ENCODE measurements at regions not wholly inside any gene's neighbourhood (a gene's known extent, or its start where the extent isn't known, plus 50 kb on each side); places are given as distances from the start of the nearest gene placed in this dataset.

DNA sequence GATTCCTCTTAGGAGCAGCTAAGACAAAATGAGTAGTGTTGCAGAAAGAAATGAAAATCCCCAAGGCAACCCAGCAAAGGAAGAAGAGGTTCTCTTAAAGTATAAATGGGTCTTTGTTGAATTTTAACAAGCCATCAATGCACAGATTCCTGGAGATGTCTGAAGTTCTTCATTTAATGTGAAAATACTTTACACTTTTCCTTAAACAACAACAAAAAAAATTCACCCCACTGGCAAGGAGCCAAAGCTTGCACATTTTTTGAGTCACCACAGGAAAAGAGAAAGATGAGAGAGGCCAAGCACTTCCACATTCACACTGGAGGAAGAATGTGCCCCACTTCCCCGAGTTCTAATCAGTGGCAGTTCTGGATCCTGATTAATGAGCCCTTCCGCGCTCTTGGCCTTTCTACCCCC is 286.4 kb upstream of the MEOX2 start:
- Histone ChIP-seq H3K27ac (ENCODE audit: low read depth in 2 of 2, low read length in 2 of 2) (no peak overlapping the region), H3K4me3 (ENCODE audit: low read length in 2 of 2) (no peak overlapping the region), H3K9ac (ENCODE audit: low read depth in 1 of 2, low read length in 2 of 2) (no peak overlapping the region), H3K4me1 (ENCODE audit: control insufficient read depth in 2 of 2, insufficient read depth in 2 of 2, low read length in 2 of 2) (no peaks in the 10 kb centered on the region), H3K9me3 (ENCODE audit: control insufficient read depth in 2 of 2, low read length in 2 of 2) (no peaks in the 10 kb centered on the region), H3K36me3 (ENCODE audit: control insufficient read depth in 2 of 2, insufficient read depth in 2 of 2, low read length in 2 of 2) (no peaks in the 10 kb centered on the region), H3K27me3 (ENCODE audit: control insufficient read depth in 2 of 2, insufficient read depth in 2 of 2, low read length in 2 of 2) (no peaks in the 10 kb centered on the region)

DNA sequence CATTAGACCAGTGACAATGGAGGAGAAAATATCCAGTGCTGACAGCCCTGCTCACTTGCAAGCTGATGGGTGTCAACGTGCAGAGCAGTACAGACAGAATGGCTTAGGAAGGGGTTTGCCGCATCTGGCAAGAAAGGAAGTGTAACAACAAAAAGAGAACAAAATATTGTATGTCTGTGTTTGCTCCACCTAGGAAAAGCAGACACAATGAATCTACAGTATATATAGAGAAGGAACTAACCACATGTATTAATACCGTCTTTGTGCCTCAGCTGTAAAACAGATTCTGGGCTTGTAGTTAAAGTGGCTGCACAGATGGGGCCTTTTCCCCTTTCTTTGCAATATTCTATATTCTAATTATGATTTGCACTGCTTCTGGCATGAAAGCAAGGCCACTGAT is 281.1 kb upstream of the MEOX2 start:
- Histone ChIP-seq H3K4me3 (ENCODE audit: low read length in 2 of 2) (no peak overlapping the region), H3K27ac (ENCODE audit: low read depth in 2 of 2, low read length in 2 of 2) (no peak overlapping the region), H3K4me1 (ENCODE audit: control insufficient read depth in 2 of 2, insufficient read depth in 2 of 2, low read length in 2 of 2) (no peaks in the 10 kb centered on the region), H3K27me3 (ENCODE audit: control insufficient read depth in 2 of 2, insufficient read depth in 2 of 2, low read length in 2 of 2) (no peaks in the 10 kb centered on the region), H3K9ac (ENCODE audit: low read depth in 1 of 2, low read length in 2 of 2) (no peak overlapping the region), H3K36me3 (ENCODE audit: control insufficient read depth in 2 of 2, insufficient read depth in 2 of 2, low read length in 2 of 2) (no peaks in the 10 kb centered on the region), H3K9me3 (ENCODE audit: control insufficient read depth in 2 of 2, low read length in 2 of 2) (no peaks in the 10 kb centered on the region)

DNA sequence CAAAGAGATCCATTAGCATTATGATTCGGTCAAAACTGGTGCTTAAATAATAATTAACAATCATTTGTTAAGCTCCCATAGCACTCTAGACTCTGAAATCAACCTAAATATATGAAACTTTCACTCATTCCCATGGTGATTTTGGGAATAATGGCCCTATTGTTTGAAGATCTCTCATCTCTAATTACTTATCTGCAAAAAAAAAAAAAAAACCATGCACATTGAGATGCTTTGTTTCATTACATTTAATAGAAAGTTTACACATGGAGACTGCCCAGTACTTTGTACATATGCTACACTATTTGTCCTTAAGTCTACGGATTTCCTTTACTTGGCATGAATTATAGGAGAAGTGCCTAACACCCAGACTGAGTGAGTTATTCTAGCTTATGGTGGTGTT is 280.6 kb upstream of the MEOX2 start:
- Histone ChIP-seq H3K27ac (ENCODE audit: low read depth in 2 of 2, low read length in 2 of 2) (no peak overlapping the region), H3K9ac (ENCODE audit: low read depth in 1 of 2, low read length in 2 of 2) (no peak overlapping the region), H3K4me1 (ENCODE audit: control insufficient read depth in 2 of 2, insufficient read depth in 2 of 2, low read length in 2 of 2) (no peaks in the 10 kb centered on the region), H3K4me3 (ENCODE audit: low read length in 2 of 2) (no peak overlapping the region), H3K36me3 (ENCODE audit: control insufficient read depth in 2 of 2, insufficient read depth in 2 of 2, low read length in 2 of 2) (no peaks in the 10 kb centered on the region), H3K9me3 (ENCODE audit: control insufficient read depth in 2 of 2, low read length in 2 of 2) (no peaks in the 10 kb centered on the region), H3K27me3 (ENCODE audit: control insufficient read depth in 2 of 2, insufficient read depth in 2 of 2, low read length in 2 of 2) (no peaks in the 10 kb centered on the region)

GRCh38 chr7:15963206-15963605 is 276.7 kb upstream of the MEOX2 start:
- no peaks in the 10 kb centered on the region for H3K27me3 ChIP-seq (ENCODE audit: control insufficient read depth in 2 of 2, insufficient read depth in 2 of 2, low read length in 2 of 2)
- H3K9ac ChIP-seq (ENCODE audit: low read depth in 1 of 2, low read length in 2 of 2): no peak overlapping the region
- H3K4me3 ChIP-seq (ENCODE audit: low read length in 2 of 2): no peak overlapping the region
- no peaks in the 10 kb centered on the region for H3K36me3 ChIP-seq (ENCODE audit: control insufficient read depth in 2 of 2, insufficient read depth in 2 of 2, low read length in 2 of 2)
- no peak overlapping the region for H3K27ac ChIP-seq (ENCODE audit: low read depth in 2 of 2, low read length in 2 of 2)
- H3K9me3 ChIP-seq (ENCODE audit: control insufficient read depth in 2 of 2, low read length in 2 of 2): no peaks in the 10 kb centered on the region
- no peaks in the 10 kb centered on the region for H3K4me1 ChIP-seq (ENCODE audit: control insufficient read depth in 2 of 2, insufficient read depth in 2 of 2, low read length in 2 of 2)

GRCh38 chr7:15954671-15955354 is 268.3 kb upstream of the MEOX2 start:
- H3K9me3 ChIP-seq (ENCODE audit: control insufficient read depth in 2 of 2, low read length in 2 of 2): no peaks in the 10 kb centered on the region
- no peak overlapping the region for H3K4me3 ChIP-seq (ENCODE audit: low read length in 2 of 2)
- no peaks in the 10 kb centered on the region for H3K4me1 ChIP-seq (ENCODE audit: control insufficient read depth in 2 of 2, insufficient read depth in 2 of 2, low read length in 2 of 2)
- H3K9ac ChIP-seq (ENCODE audit: low read depth in 1 of 2, low read length in 2 of 2): no peak overlapping the region
- no peak overlapping the region for H3K27ac ChIP-seq (ENCODE audit: low read depth in 2 of 2, low read length in 2 of 2)
- no peaks in the 10 kb centered on the region for H3K27me3 ChIP-seq (ENCODE audit: control insufficient read depth in 2 of 2, insufficient read depth in 2 of 2, low read length in 2 of 2)
- H3K36me3 ChIP-seq (ENCODE audit: control insufficient read depth in 2 of 2, insufficient read depth in 2 of 2, low read length in 2 of 2): no peaks in the 10 kb centered on the region

- H3K27me3 ChIP-seq (ENCODE audit: control insufficient read depth in 2 of 2, insufficient read depth in 2 of 2, low read length in 2 of 2): no peaks in the 10 kb centered on the region
- H3K36me3 ChIP-seq (ENCODE audit: control insufficient read depth in 2 of 2, insufficient read depth in 2 of 2, low read length in 2 of 2): no peaks in the 10 kb centered on the region
- no peak overlapping the region for H3K9ac ChIP-seq (ENCODE audit: low read depth in 1 of 2, low read length in 2 of 2)
- H3K27ac ChIP-seq (ENCODE audit: low read depth in 2 of 2, low read length in 2 of 2): no peak overlapping the region
- H3K4me3 ChIP-seq (ENCODE audit: low read length in 2 of 2): no peak overlapping the region
- no peaks in the 10 kb centered on the region for H3K4me1 ChIP-seq (ENCODE audit: control insufficient read depth in 2 of 2, insufficient read depth in 2 of 2, low read length in 2 of 2)
- H3K9me3 ChIP-seq (ENCODE audit: control insufficient read depth in 2 of 2, low read length in 2 of 2): no peaks in the 10 kb centered on the region
Observed at GRCh38 chr7:15950299-15950698, 263.8 kb upstream of the MEOX2 start.

- Histone ChIP-seq H3K4me3 (ENCODE audit: low read length in 2 of 2) (no peak overlapping the region), H3K4me1 (ENCODE audit: control insufficient read depth in 2 of 2, insufficient read depth in 2 of 2, low read length in 2 of 2) (no peaks in the 10 kb centered on the region), H3K9me3 (ENCODE audit: control insufficient read depth in 2 of 2, low read length in 2 of 2) (no peaks in the 10 kb centered on the region), H3K27me3 (ENCODE audit: control insufficient read depth in 2 of 2, insufficient read depth in 2 of 2, low read length in 2 of 2) (no peaks in the 10 kb centered on the region), H3K27ac (ENCODE audit: low read depth in 2 of 2, low read length in 2 of 2) (no peak overlapping the region), H3K36me3 (ENCODE audit: control insufficient read depth in 2 of 2, insufficient read depth in 2 of 2, low read length in 2 of 2) (no peaks in the 10 kb centered on the region), H3K9ac (ENCODE audit: low read depth in 1 of 2, low read length in 2 of 2) (no peak overlapping the region)
Observed at GRCh38 chr7:15947754-15948153, 261.3 kb upstream of the MEOX2 start.

DNA sequence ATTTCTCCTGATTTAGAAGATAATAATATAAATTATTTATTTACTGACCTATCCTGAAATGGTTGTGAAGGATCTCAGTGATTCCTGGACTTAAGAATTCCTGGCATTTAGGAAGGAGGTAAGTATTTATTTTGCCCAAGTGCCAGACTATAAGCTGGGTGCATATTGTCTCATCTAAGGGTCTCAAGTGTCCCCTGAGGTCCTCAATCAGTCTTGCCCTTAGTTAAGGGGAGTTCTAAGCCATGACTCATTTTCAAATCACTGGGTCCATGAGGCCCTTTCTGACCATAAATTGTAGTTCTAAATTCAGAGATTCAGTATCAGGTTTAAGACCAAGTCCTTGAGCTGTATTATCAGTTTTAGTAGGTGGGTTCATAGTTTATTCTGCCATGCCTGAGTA is 251.6 kb upstream of the MEOX2 start:
- H3K36me3 ChIP-seq (ENCODE audit: control insufficient read depth in 2 of 2, insufficient read depth in 2 of 2, low read length in 2 of 2): no peaks in the 10 kb centered on the region
- H3K4me3 ChIP-seq (ENCODE audit: low read length in 2 of 2): no peak overlapping the region
- no peaks in the 10 kb centered on the region for H3K9me3 ChIP-seq (ENCODE audit: control insufficient read depth in 2 of 2, low read length in 2 of 2)
- no peak overlapping the region for H3K27ac ChIP-seq (ENCODE audit: low read depth in 2 of 2, low read length in 2 of 2)
- no peak overlapping the region for H3K9ac ChIP-seq (ENCODE audit: low read depth in 1 of 2, low read length in 2 of 2)
- H3K4me1 ChIP-seq (ENCODE audit: control insufficient read depth in 2 of 2, insufficient read depth in 2 of 2, low read length in 2 of 2): no peaks in the 10 kb centered on the region
- H3K27me3 ChIP-seq (ENCODE audit: control insufficient read depth in 2 of 2, insufficient read depth in 2 of 2, low read length in 2 of 2): no peaks in the 10 kb centered on the region

DNA sequence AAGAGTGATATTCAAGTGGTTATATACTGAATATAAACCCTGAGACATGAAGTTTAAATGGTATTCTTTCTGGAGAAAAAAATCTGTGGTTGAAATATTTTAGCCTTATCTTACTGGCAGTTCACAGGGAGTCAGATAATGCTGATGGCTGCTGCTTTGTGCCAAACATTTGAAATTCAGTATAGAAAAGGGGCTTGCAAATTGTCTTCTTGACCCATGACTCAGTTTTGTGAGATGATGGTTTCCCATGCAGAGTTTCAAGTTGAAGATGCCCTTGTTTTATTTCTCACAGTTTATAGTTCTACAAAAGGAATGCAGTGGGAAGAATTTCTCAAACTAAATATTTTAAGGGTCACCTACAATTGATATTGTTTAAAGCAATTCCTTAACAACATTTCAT is 251.1 kb upstream of the MEOX2 start:
- Histone ChIP-seq H3K27me3 (ENCODE audit: control insufficient read depth in 2 of 2, insufficient read depth in 2 of 2, low read length in 2 of 2) (no peaks in the 10 kb centered on the region), H3K4me1 (ENCODE audit: control insufficient read depth in 2 of 2, insufficient read depth in 2 of 2, low read length in 2 of 2) (no peaks in the 10 kb centered on the region), H3K9ac (ENCODE audit: low read depth in 1 of 2, low read length in 2 of 2) (no peak overlapping the region), H3K4me3 (ENCODE audit: low read length in 2 of 2) (no peak overlapping the region), H3K36me3 (ENCODE audit: control insufficient read depth in 2 of 2, insufficient read depth in 2 of 2, low read length in 2 of 2) (no peaks in the 10 kb centered on the region), H3K27ac (ENCODE audit: low read depth in 2 of 2, low read length in 2 of 2) (no peak overlapping the region), H3K9me3 (ENCODE audit: control insufficient read depth in 2 of 2, low read length in 2 of 2) (no peaks in the 10 kb centered on the region)

DNA sequence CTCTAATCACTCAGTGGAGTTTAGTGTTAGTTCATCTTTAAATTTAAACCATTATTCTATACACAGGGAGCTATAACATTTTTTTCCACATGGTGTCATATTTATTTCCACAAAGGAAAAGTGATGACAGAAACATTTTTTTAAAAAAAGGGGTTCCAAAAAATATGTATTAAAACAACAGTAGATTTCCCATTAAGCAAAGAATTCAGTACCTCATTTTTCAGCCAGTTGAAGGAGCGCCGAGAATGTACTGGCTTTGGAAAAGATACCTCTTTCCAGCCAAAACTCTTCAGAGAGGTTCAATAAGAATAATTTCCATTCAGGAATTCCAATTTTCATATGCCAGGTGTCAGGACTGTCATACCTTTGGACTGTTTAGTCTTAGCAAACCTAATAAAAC is 250.5 kb upstream of the MEOX2 start:
- H3K9me3 ChIP-seq (ENCODE audit: control insufficient read depth in 2 of 2, low read length in 2 of 2): no peaks in the 10 kb centered on the region

GRCh38 chr7:15932318-15932717 is 245.8 kb upstream of the MEOX2 start:
- Histone ChIP-seq H3K4me1 (ENCODE audit: control insufficient read depth in 2 of 2, insufficient read depth in 2 of 2, low read length in 2 of 2) (no peaks in the 10 kb centered on the region), H3K4me3 (ENCODE audit: low read length in 2 of 2) (no peak overlapping the region), H3K9me3 (ENCODE audit: control insufficient read depth in 2 of 2, low read length in 2 of 2) (no peaks in the 10 kb centered on the region), H3K27ac (ENCODE audit: low read depth in 2 of 2, low read length in 2 of 2) (no peak overlapping the region), H3K36me3 (ENCODE audit: control insufficient read depth in 2 of 2, insufficient read depth in 2 of 2, low read length in 2 of 2) (no peaks in the 10 kb centered on the region), H3K27me3 (ENCODE audit: control insufficient read depth in 2 of 2, insufficient read depth in 2 of 2, low read length in 2 of 2) (no peaks in the 10 kb centered on the region), H3K9ac (ENCODE audit: low read depth in 1 of 2, low read length in 2 of 2) (no peak overlapping the region)

More for the DNA sequence above, 250.5 kb upstream of the MEOX2 start:
- no peaks in the 10 kb centered on the region for H3K27me3 ChIP-seq (ENCODE audit: control insufficient read depth in 2 of 2, insufficient read depth in 2 of 2, low read length in 2 of 2)
- no peak overlapping the region for H3K9ac ChIP-seq (ENCODE audit: low read depth in 1 of 2, low read length in 2 of 2)
- no peaks in the 10 kb centered on the region for H3K36me3 ChIP-seq (ENCODE audit: control insufficient read depth in 2 of 2, insufficient read depth in 2 of 2, low read length in 2 of 2)
- H3K4me1 ChIP-seq (ENCODE audit: control insufficient read depth in 2 of 2, insufficient read depth in 2 of 2, low read length in 2 of 2): no peaks in the 10 kb centered on the region
- H3K27ac ChIP-seq (ENCODE audit: low read depth in 2 of 2, low read length in 2 of 2): no peak overlapping the region
- H3K4me3 ChIP-seq (ENCODE audit: low read length in 2 of 2): no peak overlapping the region
